Subcutaneous abdominal adipose tissue (tissue), 5 donors: ENCODE measurements at regions not wholly inside any gene's neighbourhood (a gene's known extent, or its start where the extent isn't known, plus 50 kb on each side); places are given as distances from the start of the nearest gene placed in this dataset.

Source experiments
- H3K27ac ChIP-seq: one replicate; pipeline ENCODE4 v1.7.0; 2013; ENCODE audit warnings: low read depth, mild to moderate bottlenecking, inconsistent platforms, low read length, moderate library complexity
- H3K27me3 ChIP-seq, 5 donors: one replicate each; pipeline ENCODE4 v1.7.0; 2013; ENCODE audit warnings: low read length in 5 of 5, inconsistent platforms in 1 of 5; ENCODE audit not compliant: control insufficient read depth in 5 of 5, insufficient read depth in 4 of 5
- H3K36me3 ChIP-seq, 5 donors: one replicate each; pipeline ENCODE4 v1.7.0; 2013; ENCODE audit warnings: low read length in 5 of 5; ENCODE audit not compliant: control insufficient read depth in 5 of 5, insufficient read depth in 5 of 5
- H3K4me1 ChIP-seq, 5 donors: one replicate each; pipeline ENCODE4 v1.7.0; 2013; ENCODE audit warnings: low read length in 5 of 5, mild to moderate bottlenecking in 3 of 5, moderate library complexity in 1 of 5; ENCODE audit not compliant: control insufficient read depth in 5 of 5, insufficient read depth in 5 of 5
- H3K4me3 ChIP-seq, 5 donors: one replicate each; pipeline ENCODE4 v1.7.0; 2013; ENCODE audit warnings: low read length in 5 of 5, low read depth in 1 of 5
- H3K9ac ChIP-seq, 5 donors: one replicate each; pipeline ENCODE4 v1.7.0; 2013; ENCODE audit warnings: low read length in 5 of 5, mild to moderate bottlenecking in 4 of 5, moderate library complexity in 3 of 5
- H3K9me3 ChIP-seq, 5 donors: one replicate each; pipeline ENCODE4 v1.7.0; 2013; ENCODE audit warnings: low read length in 5 of 5; ENCODE audit not compliant: control insufficient read depth in 5 of 5
- donor health status: healthy.
- donor health status: healthy.
- donor health status: healthy.
- donor health status: healthy.
- donor health status: healthy.

DNA sequence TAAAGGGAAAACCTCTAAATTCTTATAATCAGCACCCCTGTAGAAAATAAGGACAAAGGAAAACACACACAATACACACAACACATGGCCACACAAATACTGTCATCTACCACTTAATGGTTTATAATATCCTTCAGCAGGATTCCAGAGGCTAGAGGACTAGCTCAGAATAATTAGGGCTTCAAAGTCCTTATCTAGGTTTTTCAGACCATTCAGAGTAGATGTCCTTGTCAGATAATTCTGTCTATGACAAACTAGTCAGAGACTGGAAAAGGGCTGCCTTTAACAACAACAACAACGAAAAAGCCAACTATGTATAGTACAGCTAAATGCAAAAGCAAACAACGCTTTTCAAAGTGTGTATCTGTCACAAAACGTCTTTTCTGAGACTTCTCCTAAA lies 456.5 kb upstream of the CNTN5 start:
- H3K9me3 ChIP-seq: no peaks in the 10 kb centered on the region
- H3K9ac ChIP-seq: no peak overlapping the region
- no peaks in the 10 kb centered on the region for H3K27me3 ChIP-seq
- no peak overlapping the region for H3K4me3 ChIP-seq
- no peak overlapping the region for H3K27ac ChIP-seq
- no peaks in the 10 kb centered on the region for H3K4me1 ChIP-seq
- H3K36me3 ChIP-seq: no peaks in the 10 kb centered on the region

DNA sequence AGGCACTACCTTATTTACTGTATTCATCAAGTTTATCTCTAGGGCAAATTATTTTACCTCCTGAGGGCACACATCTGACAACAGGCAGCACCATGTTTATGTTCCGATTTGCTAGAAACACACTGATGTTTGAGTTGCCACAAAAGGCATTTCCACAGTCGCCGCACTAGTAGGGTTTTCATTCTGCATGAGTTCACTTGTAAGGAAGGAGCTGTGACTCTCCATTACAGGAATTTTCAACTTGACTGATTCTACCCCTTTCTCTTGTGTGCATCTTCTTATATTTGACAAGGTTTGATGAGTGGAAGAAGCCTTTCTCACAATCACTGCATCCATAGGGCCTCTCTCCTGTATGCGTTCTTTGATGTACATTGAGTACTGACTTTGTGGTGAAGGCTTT lies 455.9 kb upstream of the CNTN5 start:
- Histone ChIP-seq H3K9me3 (no peaks in the 10 kb centered on the region), H3K4me1 (no peaks in the 10 kb centered on the region), H3K27ac (no peak overlapping the region), H3K9ac (no peak overlapping the region), H3K36me3 (no peaks in the 10 kb centered on the region), H3K27me3 (no peaks in the 10 kb centered on the region), H3K4me3 (no peak overlapping the region)

DNA sequence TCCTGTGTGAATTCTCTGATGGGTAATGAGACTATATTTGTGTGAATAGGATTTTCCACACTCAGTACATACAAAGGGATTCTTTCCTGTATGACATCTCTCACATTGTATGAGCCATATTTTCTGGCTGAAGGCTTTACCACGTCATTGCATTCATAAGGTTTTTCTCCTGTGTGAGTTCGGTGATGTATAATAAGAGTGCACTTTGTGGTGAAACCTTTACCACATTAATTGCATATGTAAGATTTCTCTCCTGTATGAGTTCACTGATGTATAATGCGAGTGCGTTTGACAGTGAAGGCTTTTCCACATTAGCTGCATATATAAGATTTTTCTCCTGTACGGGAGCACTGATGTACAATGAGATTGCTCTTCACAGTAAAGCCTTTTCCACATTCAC lies 455.4 kb upstream of the CNTN5 start:
- H3K4me1 ChIP-seq: no peaks in the 10 kb centered on the region
- H3K27me3 ChIP-seq: no peaks in the 10 kb centered on the region
- H3K9ac ChIP-seq: no peak overlapping the region
- H3K4me3 ChIP-seq: no peak overlapping the region
- no peaks in the 10 kb centered on the region for H3K9me3 ChIP-seq
- no peaks in the 10 kb centered on the region for H3K36me3 ChIP-seq
- no peak overlapping the region for H3K27ac ChIP-seq

DNA sequence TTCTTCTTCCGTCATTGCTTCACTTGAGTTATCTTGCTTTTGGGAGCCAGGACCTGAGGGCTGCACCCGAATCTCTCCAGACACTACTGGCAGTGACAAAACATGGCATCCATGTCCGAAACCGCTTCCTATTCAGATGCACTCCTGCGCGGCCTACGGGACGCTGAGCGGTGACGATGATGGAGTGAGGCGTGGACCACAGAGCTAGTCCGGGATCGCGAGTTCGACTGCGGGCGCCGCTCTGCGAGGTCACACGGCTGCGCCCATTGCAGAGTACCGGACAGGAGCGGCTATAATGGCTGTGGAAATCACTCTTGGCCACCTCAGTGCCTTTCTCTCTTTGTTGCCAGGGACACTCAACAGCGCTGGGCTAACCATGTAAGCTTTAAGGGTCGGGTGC lies 453.8 kb upstream of the CNTN5 start:
- no peaks in the 10 kb centered on the region for H3K36me3 ChIP-seq
- no peaks in the 10 kb centered on the region for H3K4me1 ChIP-seq
- H3K4me3 ChIP-seq: no peak overlapping the region
- no peaks in the 10 kb centered on the region for H3K27me3 ChIP-seq
- H3K9ac ChIP-seq: no peak overlapping the region
- peaks cover 0 to 1% (median 0%) of the 10 kb centered on the region in 5 donors for H3K9me3 ChIP-seq
- H3K27ac ChIP-seq: no peak overlapping the region

DNA sequence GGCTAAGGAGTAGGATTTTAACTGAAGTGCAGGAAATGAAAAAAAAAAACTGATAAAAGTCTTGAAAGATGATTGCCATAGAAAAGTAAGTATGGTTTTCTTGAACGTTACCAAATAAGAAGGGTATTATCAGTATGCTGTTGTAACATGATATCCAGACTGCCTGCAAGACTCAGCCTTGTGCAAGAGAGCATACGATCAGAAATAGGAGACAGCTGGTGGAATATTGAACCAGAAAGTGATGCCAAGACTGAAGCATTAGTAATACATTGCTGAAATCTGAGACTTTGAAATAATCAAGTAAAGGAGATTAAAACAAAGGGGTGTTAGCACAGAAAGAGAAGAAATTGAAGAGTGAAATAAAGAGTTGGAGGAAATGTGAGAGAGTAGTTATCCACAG lies 452.7 kb upstream of the CNTN5 start:
- Histone ChIP-seq H3K27me3 (no peaks in the 10 kb centered on the region), H3K4me1 (no peaks in the 10 kb centered on the region), H3K27ac (no peak overlapping the region), H3K9ac (no peak overlapping the region), H3K36me3 (no peaks in the 10 kb centered on the region), H3K9me3 (peaks cover 0 to 3% (median 0%) of the 10 kb centered on the region in 5 donors), H3K4me3 (no peak overlapping the region)

DNA sequence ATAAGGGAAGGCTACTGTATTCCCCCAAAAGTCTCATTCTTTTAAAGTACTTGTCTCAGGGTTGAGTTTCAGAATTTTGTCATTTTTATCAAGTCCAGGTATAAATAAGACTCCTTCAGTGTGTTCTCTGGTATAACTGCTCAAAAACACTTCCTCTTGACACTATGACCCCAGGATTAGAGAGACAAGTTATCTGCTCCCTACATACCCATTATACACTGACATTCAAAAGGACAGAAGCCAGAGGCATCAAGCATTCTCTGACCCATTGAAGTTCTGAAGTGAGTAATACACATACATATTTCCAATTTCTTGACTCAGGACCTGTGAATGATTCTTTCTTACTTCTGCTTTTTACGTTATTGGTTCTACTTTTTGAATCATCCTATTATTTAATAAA lies 447.8 kb upstream of the CNTN5 start:
- no peaks in the 10 kb centered on the region for H3K36me3 ChIP-seq
- no peaks in the 10 kb centered on the region for H3K4me1 ChIP-seq
- H3K27me3 ChIP-seq: no peaks in the 10 kb centered on the region
- no peak overlapping the region for H3K9ac ChIP-seq
- H3K27ac ChIP-seq: no peak overlapping the region
- H3K9me3 ChIP-seq: peaks cover 0 to 3% (median 0%) of the 10 kb centered on the region in 5 donors
- no peak overlapping the region for H3K4me3 ChIP-seq

DNA sequence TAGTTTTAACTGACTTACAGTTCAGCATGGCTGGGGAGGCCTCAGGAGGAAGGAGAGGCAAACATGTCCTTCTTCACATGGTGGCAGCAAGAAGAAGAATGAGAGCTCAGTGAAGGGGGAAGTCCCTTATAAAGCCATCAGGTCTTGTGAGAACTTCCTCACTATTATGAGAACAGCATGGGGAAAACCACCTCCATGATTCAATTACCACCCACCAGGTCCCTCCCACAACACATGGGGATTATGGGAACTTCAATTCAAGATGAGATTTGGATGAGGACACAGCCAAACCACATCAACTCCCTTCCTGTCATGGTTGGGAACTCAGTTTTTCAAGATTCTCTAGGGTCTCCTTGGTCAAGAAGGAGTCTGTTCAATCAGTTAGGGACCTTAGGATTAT lies 432.9 kb upstream of the CNTN5 start:
- Histone ChIP-seq H3K9me3 (no peaks in the 10 kb centered on the region), H3K36me3 (no peaks in the 10 kb centered on the region), H3K27ac (no peak overlapping the region), H3K27me3 (no peaks in the 10 kb centered on the region), H3K4me1 (no peaks in the 10 kb centered on the region), H3K9ac (no peak overlapping the region), H3K4me3 (no peak overlapping the region)

DNA sequence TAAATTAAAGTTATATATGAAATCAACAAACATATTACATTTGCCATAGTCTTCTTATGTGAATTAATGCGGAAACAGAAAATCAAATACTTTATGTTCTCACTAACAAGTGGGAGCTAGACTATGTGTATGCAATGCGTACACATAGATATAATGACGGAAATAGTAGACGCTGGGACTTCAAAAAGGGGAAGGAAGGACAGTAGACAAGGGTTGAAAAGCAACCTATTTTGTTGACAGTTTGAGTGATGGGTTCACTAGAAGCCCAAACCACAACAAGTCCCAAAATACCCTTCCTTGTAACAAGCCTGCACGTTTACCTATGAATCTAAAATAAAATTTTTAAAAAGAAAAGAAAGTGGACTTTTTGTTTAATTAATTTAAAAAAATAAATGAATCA lies 430.8 kb upstream of the CNTN5 start:
- Histone ChIP-seq H3K9ac (no peak overlapping the region), H3K27ac (no peak overlapping the region)

DNA sequence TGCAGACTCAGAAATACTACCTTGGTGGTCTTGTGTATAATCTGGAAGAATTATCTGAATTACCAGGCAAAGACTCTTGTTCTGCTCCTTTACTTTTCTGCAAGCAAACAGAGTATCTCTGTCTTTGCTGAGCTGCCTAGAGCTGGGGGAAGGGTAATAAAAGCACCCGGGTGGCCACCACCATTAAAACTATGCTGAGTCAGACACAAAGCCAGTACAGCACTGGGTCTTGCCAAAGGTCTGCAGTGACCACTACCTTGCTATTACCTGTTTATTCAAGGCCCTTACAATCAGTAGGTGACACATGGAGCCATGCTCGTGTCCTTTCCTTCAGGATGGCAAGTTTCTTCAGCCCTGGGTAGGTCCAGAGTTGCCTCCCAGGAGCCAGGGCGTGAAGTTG lies 420.6 kb upstream of the CNTN5 start:
- Histone ChIP-seq H3K27me3 (no peaks in the 10 kb centered on the region), H3K27ac (no peak overlapping the region), H3K4me1 (peaks cover 0 to 3% (median 0%) of the 10 kb centered on the region in 5 donors), H3K9me3 (peaks cover 0 to 4% (median 0%) of the 10 kb centered on the region in 5 donors), H3K36me3 (no peaks in the 10 kb centered on the region), H3K4me3 (no peak overlapping the region), H3K9ac (no peak overlapping the region)

More for the DNA sequence above, 430.8 kb upstream of the CNTN5 start:
- Histone ChIP-seq H3K9me3 (no peaks in the 10 kb centered on the region), H3K4me1 (no peaks in the 10 kb centered on the region), H3K36me3 (no peaks in the 10 kb centered on the region), H3K27me3 (no peaks in the 10 kb centered on the region), H3K4me3 (no peak overlapping the region)

DNA sequence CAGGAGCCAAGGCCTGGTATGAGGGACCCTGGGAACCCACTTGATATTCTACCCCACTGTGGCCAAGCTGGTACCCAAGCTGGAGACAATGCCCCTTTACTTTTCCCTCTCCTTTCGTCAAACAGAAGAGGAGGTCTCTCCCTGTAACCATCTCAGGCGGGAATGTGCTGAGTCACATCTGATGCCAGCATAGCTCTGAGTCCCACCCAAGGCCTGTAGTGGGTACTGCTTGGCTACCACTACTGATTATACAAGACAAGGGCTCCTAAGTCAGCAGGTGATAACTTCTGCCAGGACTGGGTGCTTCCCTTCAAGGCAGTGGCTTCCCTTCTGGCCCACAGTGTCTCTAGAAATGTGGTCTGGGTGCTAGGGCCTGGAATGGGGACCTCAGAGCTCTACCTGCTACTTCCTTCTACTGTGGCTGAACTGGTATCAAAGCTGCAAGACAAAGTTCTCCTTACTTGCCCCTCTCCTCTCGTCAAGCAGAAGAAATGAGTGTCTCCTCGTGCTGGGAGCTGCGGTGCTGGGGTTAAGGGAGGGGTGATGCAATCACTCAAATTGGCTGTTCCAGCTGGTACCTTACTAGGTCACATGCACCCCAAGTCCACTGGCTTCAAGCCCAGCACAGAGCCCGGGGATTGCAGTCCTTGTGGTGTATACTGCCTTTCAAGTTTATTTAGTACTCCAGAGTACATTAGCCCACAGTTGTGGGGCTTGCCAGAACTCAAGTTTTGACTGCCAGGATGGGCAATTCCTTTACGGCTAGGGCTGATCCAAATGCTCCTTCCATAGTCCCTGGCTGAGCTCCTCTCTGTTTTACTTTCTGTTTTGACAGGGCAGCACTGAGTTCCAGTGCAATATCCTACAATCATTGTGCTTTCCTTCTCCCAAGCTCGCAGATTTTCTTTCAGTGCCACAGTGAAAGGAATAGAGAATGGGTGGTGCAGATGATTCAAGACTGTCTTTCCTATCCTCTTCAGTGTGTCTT lies 419.7 kb upstream of the CNTN5 start:
- peaks cover 0 to 3% (median 0%) of the 10 kb centered on the region in 5 donors for H3K4me1 ChIP-seq
- H3K9me3 ChIP-seq: peaks cover 0 to 4% (median 0%) of the 10 kb centered on the region in 5 donors
- no peak overlapping the region for H3K27ac ChIP-seq
- no peaks in the 10 kb centered on the region for H3K36me3 ChIP-seq
- no peaks in the 10 kb centered on the region for H3K27me3 ChIP-seq
- H3K9ac ChIP-seq: no peak overlapping the region
- no peak overlapping the region for H3K4me3 ChIP-seq
